ENCODE measurements at regions not wholly inside any gene's neighbourhood (a gene's known extent, or its start where the extent isn't known, plus 50 kb on each side); places are given as distances from the start of the nearest gene placed in this dataset.
A peak's percentile ranks its signal among the peaks of the same experiment; 100 is the strongest.
"Not testable (repeated sequence)": the region's sequence is repeated elsewhere in the genome, so short reads cannot be mapped to it uniquely, and the experiment has no call there.

GRCh38 chr7:12833829-12834228 is 146.4 kb downstream of the ARL4A start:
- no peak for DNase-seq

GRCh38 chr7:12834782-12835181 is 147.3 kb downstream of the ARL4A start:
- no peak for DNase-seq

- DNase-seq: no peak
These were observed 152.2 kb downstream of the ARL4A start for GRCh38 chr7:12839508-12840153.

GRCh38 chr7:12844732-12845131 is 157.3 kb downstream of the ARL4A start:
- DNase-seq: not testable (repeated sequence)

- no peak for DNase-seq
These were observed 159.6 kb downstream of the ARL4A start for GRCh38 chr7:12847001-12847400.

- DNase-seq: no peak
These were observed 163.7 kb downstream of the ARL4A start for GRCh38 chr7:12851142-12851541.

- DNase-seq: no peak
These were observed 164.4 kb downstream of the ARL4A start for GRCh38 chr7:12851841-12852240.

- no peak for DNase-seq
These were observed 167.6 kb downstream of the ARL4A start for GRCh38 chr7:12855036-12855435.

- no peak for DNase-seq
These were observed 172.3 kb downstream of the ARL4A start for GRCh38 chr7:12859761-12860160.

GRCh38 chr7:12861070-12861469 is 173.6 kb downstream of the ARL4A start:
- peak; percentile 27 for DNase-seq

GRCh38 chr7:12862146-12862545 is 174.7 kb downstream of the ARL4A start:
- no peak for DNase-seq

GRCh38 chr7:12864470-12865046 is 177.1 kb downstream of the ARL4A start:
- no peak for DNase-seq

GRCh38 chr7:12865593-12865992 is 178.2 kb downstream of the ARL4A start:
- no peak for DNase-seq

- DNase-seq: no peak
These were observed 178.8 kb downstream of the ARL4A start for GRCh38 chr7:12866207-12866606.

- no peak for DNase-seq
These were observed 180.6 kb downstream of the ARL4A start for GRCh38 chr7:12868027-12868426.

- no peak for DNase-seq
These were observed 182.8 kb downstream of the ARL4A start for GRCh38 chr7:12870219-12870618.

GRCh38 chr7:12872487-12872886 is 185.1 kb downstream of the ARL4A start:
- DNase-seq: no peak

GRCh38 chr7:12873571-12873970 is 186.1 kb downstream of the ARL4A start:
- DNase-seq: no peak

- no peak for DNase-seq
These were observed 191.7 kb downstream of the ARL4A start for GRCh38 chr7:12879139-12879538.

- no peak for DNase-seq
These were observed 194.3 kb downstream of the ARL4A start for GRCh38 chr7:12881712-12882111.

- DNase-seq: no peak
These were observed 195.3 kb downstream of the ARL4A start for GRCh38 chr7:12882710-12883109.

GRCh38 chr7:12884033-12884432 is 196.6 kb downstream of the ARL4A start:
- DNase-seq: no peak

GRCh38 chr7:12884856-12885440 is 197.5 kb downstream of the ARL4A start:
- no peak for DNase-seq

GRCh38 chr7:12888717-12889116 is 201.3 kb downstream of the ARL4A start:
- DNase-seq: peak; percentile 34

Measured in hindlimb muscle (tissue), 1 donor.